Erythroblast (primary cell): ENCODE measurements at regions not wholly inside any gene's neighbourhood (a gene's known extent, or its start where the extent isn't known, plus 50 kb on each side); places are given as distances from the start of the nearest gene placed in this dataset.

Source experiments
- GATA1 ChIP-seq: IDR thresholded peaks from 2 replicates; pipeline ENCODE4 v1.6.1; 2011; ENCODE audit warnings: low read depth, mild to moderate bottlenecking, control low read depth, low read length, moderate library complexity
- POLR2A ChIP-seq: IDR thresholded peaks from 2 replicates; pipeline ENCODE4 v1.6.1; 2011; ENCODE audit warnings: mild to moderate bottlenecking, low read length

- TF ChIP-seq POLR2A (no peak), GATA1 (no peak)
Measured at GRCh38 chr3:135473449-135473848, 492.1 kb upstream of the PPP2R3A start.
